Heart right ventricle (tissue), 16 donors: ENCODE measurements at regions not wholly inside any gene's neighbourhood (a gene's known extent, or its start where the extent isn't known, plus 50 kb on each side); places are given as distances from the start of the nearest gene placed in this dataset.

ENCODE experiments used
- ATAC-seq, 8 donors: fragments of 200-7000 bp; cut with Tn5 transposase; one replicate each; pipeline ENCODE4 v1.9.1; 2020; ENCODE audit warnings: mild to moderate bottlenecking in 8 of 8, moderate library complexity in 8 of 8, moderate number of reproducible peaks in 1 of 8
- DNase-seq, 2 donors: peaks; one replicate each; pipeline ENCODE4 v3.0.0-alpha.2; 2020
- H3K27ac ChIP-seq, 10 donors: fragments of 200-600 bp; sonication (generic) in 2 of 10; one replicate each; pipeline versions ENCODE4 v1.5.0 to v1.8.0; 2020 to 2022; ENCODE audit warnings: mild to moderate bottlenecking in 3 of 10
- H3K27me3 ChIP-seq, 7 donors: fragments of 200-600 bp; one replicate each; pipeline ENCODE4 v1.8.0; 2021 to 2022; ENCODE audit warnings: mild to moderate bottlenecking in 2 of 7
- H3K36me3 ChIP-seq, 9 donors: fragments of 200-600 bp; sonication (generic) in 1 of 9; one replicate each; pipeline versions ENCODE4 v1.5.0 to v1.8.0; 2020 to 2022; ENCODE audit warnings: mild to moderate bottlenecking in 2 of 9
- H3K4me1 ChIP-seq, 9 donors: fragments of 200-600 bp; sonication (generic) in 1 of 9; one replicate each; pipeline versions ENCODE4 v1.5.0 to v1.8.0; 2020 to 2022; ENCODE audit warnings: mild to moderate bottlenecking in 4 of 9
- H3K4me3 ChIP-seq, 10 donors: fragments of 200-600 bp; sonication (generic) in 2 of 10; one replicate each; pipeline versions ENCODE4 v1.5.0 to v1.8.0; 2020 to 2022; ENCODE audit warnings: mild to moderate bottlenecking in 7 of 10, moderate library complexity in 2 of 10
- H3K9me3 ChIP-seq, 11 donors: fragments of 200-600 bp in 10 of 11; sonication (generic) in 2 of 11; one replicate each; pipeline versions ENCODE4 v1.5.0 to v1.8.0; 2013 to 2022; ENCODE audit warnings: mild to moderate bottlenecking in 2 of 11, control low read depth in 1 of 11, moderate library complexity in 1 of 11
- WGBS, 2 donors: extraction: QIAGEN DNeasy Blood & Tissue Kit; methylation state at CpG; one replicate each; pipeline ENCODE4 v1.1.7; 2013; ENCODE audit warnings: inconsistent platforms in 1 of 2; 5-methylcytosine and 5-hydroxymethylcytosine counted together
- intact Hi-C, 10 donors: fragments of 100-400 bp; cut with DNase I; formaldehyde crosslinking; loops; one replicate each; pipeline versions ENCODE4 v1.11.1 to v1.14.2; 2022
- TF ChIP-seq, protein P1 (sequence below), 9 donors: fragments of 200-600 bp; sonication (generic) in 2 of 9; IDR thresholded peaks; one replicate each; pipeline versions ENCODE4 v1.5.0 to v1.8.0; 2021 to 2022; ENCODE audit warnings: antibody characterized with exemption in 9 of 9, mild to moderate bottlenecking in 5 of 9, moderate library complexity in 1 of 9
- donor health status: Arrhythmogenic right ventricular cardiomyopathy.
- donor health status: ischemic (EF 13 %, LVEDD 7.1; RV severe dilation, severe dysfunction).
- donor health status: healthy with polysubstance abuse.
- donor health status: DM: no; HTN: yes; CAD: no.
- donor health status: DM: no; HTN: no; CAD: no.
- donor health status: ischemic (EF 25% LVEDD 6.9; RV normal size, moderate dysfunction).
- donor health status: ischemic (EF 25% LVEDD 5.7; RV mildly dilated, moderate dysfunction).
- donor health status: healthy.
- donor health status: DM: yes; HTN: yes; CAD: no.
- donor health status: Ischemic cardiomyopathy.
- donor health status: ischemic (EF 35%, LVEDD 5.7; RV mildly dilated, moderate dysfunction).
- donor health status: nonischemic (EF 11% LVEDD 7.7; RV severe dilation, severe dysfunction).
- donor health status: DM: yes; HTN: yes; CAD: no.
- donor health status: PGD.
- donor health status: ischemic (EF 29% LVEDD 5.4; RV normal size, mild dysfunction).
- donor health status: nonischemic (EF 23%, LVEDD 6.1; RV moderate dilation, normal function).

DNA sequence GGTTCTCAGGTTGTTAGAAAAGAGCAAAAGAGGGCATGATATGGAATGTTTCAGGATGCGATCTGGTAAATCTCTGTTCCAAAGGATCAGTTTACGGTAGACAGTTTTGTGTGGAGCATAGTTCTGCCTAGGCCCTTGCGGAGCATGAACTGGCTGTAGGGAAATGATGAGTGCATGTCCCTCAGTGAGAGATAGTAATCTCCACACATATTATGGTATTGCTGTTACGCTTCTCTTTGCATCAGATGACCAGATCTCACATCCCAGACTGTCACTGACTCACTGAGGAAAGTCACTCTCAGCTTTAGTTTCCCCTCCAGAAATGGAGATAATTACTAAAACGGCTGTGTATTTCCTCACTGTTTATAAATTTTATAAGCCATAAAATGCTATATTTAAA lies 836.0 kb downstream of the JRKL start:
- Histone ChIP-seq H3K27me3 (no peaks in the 10 kb centered on the region), H3K27ac (no peak overlapping the region), H3K36me3 (no peaks in the 10 kb centered on the region), H3K4me1 (peaks cover 0 to 6% (median 0%) of the 10 kb centered on the region in 9 donors), H3K9me3 (no peaks in the 10 kb centered on the region), H3K4me3 (no peak overlapping the region)
- TF ChIP-seq, protein P1, sequence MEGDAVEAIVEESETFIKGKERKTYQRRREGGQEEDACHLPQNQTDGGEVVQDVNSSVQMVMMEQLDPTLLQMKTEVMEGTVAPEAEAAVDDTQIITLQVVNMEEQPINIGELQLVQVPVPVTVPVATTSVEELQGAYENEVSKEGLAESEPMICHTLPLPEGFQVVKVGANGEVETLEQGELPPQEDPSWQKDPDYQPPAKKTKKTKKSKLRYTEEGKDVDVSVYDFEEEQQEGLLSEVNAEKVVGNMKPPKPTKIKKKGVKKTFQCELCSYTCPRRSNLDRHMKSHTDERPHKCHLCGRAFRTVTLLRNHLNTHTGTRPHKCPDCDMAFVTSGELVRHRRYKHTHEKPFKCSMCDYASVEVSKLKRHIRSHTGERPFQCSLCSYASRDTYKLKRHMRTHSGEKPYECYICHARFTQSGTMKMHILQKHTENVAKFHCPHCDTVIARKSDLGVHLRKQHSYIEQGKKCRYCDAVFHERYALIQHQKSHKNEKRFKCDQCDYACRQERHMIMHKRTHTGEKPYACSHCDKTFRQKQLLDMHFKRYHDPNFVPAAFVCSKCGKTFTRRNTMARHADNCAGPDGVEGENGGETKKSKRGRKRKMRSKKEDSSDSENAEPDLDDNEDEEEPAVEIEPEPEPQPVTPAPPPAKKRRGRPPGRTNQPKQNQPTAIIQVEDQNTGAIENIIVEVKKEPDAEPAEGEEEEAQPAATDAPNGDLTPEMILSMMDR (IDR thresholded peaks at IDR 0.05): no peak
- no peak for ATAC-seq
- 76 to 83% methylated on average over 5 of the region's 5 CpGs for WGBS, 2 donors
- intact Hi-C loops: loop anchor here in 1 of 10 donors (10.0 kb wide), 1 partner anchor 361 kb away; no protein-coding TSS in a partner anchor
- no peak for DNase-seq

DNA sequence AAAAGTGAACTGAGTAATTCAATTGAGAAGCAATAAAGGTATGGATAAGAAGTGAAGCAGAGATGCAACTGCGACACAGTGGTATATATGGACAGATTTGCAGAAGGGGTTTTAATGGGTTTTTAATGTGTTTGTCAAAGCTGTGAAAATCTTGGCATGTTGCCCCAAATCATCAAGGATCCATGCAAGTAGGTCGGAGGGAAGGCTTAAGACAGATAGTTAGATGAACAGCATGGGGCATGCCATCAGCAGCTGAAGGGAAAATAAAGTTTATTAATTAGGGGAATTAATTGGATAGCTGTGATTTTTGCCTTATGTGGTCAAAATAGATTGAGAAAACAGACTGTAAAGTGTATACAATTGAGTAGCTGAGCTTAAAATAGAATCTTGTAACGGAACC lies 840.1 kb downstream of the JRKL start:
- DNase-seq: no peak
- Histone ChIP-seq H3K36me3 (no peaks in the 10 kb centered on the region), H3K27me3 (no peaks in the 10 kb centered on the region), H3K4me1 (no peaks in the 10 kb centered on the region), H3K27ac (no peak overlapping the region), H3K9me3 (no peaks in the 10 kb centered on the region), H3K4me3 (no peak overlapping the region)
- WGBS, 2 donors: 63 to 68% methylated on average over 3 of the region's 3 CpGs
- TF ChIP-seq, protein P1 (IDR thresholded peaks at IDR 0.05): no peak
- intact Hi-C loops: loop anchor here in 1 of 10 donors (10.0 kb wide), 1 partner anchor 365 kb away; no protein-coding TSS in a partner anchor
- no peak for ATAC-seq

DNA sequence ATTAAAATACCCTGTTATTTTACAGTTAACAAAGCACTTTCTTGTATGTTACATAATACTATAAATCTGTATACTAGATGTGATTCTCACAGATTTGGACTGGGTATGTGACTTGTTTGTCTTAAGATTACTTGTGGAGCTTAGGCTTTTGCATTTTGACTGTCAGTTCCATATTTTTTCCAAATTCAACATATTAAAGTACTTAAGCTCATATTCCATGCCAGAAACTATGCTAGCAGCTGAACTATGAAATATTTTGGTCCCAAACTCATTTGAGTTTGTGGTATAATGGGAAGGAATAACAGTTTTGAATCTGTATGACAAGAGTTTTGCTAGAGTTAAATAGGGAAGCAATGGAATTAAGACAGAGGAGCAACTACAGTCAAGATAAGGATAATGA lies 841.4 kb downstream of the JRKL start:
- DNase-seq (no peak), ATAC-seq (no peak)
- Histone ChIP-seq H3K4me1 (no peaks in the 10 kb centered on the region), H3K9me3 (no peaks in the 10 kb centered on the region), H3K27me3 (no peaks in the 10 kb centered on the region), H3K4me3 (no peak overlapping the region), H3K36me3 (no peaks in the 10 kb centered on the region), H3K27ac (no peak overlapping the region)
- TF ChIP-seq, protein P1 (IDR thresholded peaks at IDR 0.05): no peak
- intact Hi-C loops: no loop called here

DNA sequence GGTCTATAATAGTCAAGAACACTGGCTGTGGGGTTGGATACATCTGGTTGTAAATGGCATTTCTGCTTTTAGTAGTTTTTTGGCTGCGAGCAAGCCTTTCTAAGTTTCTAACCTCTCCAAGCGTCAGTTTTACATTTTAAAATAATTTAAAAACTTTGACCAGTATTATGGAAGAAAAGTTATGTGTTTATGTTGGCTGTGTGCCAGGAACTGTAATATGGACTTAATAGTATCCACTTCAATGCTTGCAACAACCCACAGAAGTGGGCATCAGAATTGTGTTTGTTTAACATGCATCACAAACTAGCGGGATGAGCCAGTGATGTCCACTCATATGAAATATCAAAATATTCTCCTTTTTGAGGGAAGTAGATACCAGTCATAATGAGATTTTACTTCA lies 844.2 kb downstream of the JRKL start:
- DNase-seq (no peak), ATAC-seq (no peak)
- Histone ChIP-seq H3K9me3 (no peaks in the 10 kb centered on the region), H3K27me3 (no peaks in the 10 kb centered on the region), H3K4me3 (no peak overlapping the region), H3K4me1 (no peaks in the 10 kb centered on the region), H3K27ac (no peak overlapping the region), H3K36me3 (no peaks in the 10 kb centered on the region)
- intact Hi-C loops: no loop called here
- TF ChIP-seq, protein P1 (IDR thresholded peaks at IDR 0.05): no peak
- WGBS, 2 donors: 59 to 69% methylated on average over 3 of the region's 3 CpGs
